Calu3 (cell line): ENCODE measurements at regions not wholly inside any gene's neighbourhood (a gene's known extent, or its start where the extent isn't known, plus 50 kb on each side); places are given as distances from the start of the nearest gene placed in this dataset.

ENCODE experiments used
- BruUV-seq: library from RNA; stranded (reverse); fragments of 400-500 nt; replicated peaks from 2 replicates; lab custom pipeline; 2021; lab: Mats Ljungman, UMichigan
- CTCF ChIA-PET: fragments of 300-600 bp; sonication (Branson Sonifier 250); formaldehyde crosslinking; loops from one replicate; lab custom pipeline; 2022; ENCODE audit warnings: antibody characterized with exemption; lab: Charles Lee
- DNase-seq: peaks from one replicate; pipeline ENCODE4 v3.0.0; 2022
- H3K27ac Mint-ChIP-seq: one replicate; pipeline ENCODE4 v1.8.0; 2022; ENCODE audit warnings: mixed read lengths; ENCODE audit not compliant: unreplicated experiment
- H3K27me3 Mint-ChIP-seq: one replicate; pipeline ENCODE4 v1.8.0; 2022; ENCODE audit warnings: mixed read lengths; ENCODE audit not compliant: unreplicated experiment
- H3K36me3 Mint-ChIP-seq: one replicate; pipeline ENCODE4 v1.8.0; 2022; ENCODE audit warnings: mild to moderate bottlenecking, moderate library complexity, mixed read lengths; ENCODE audit not compliant: insufficient read depth, unreplicated experiment
- H3K4me1 Mint-ChIP-seq: one replicate; pipeline ENCODE4 v1.8.0; 2022; ENCODE audit warnings: mild to moderate bottlenecking, low read depth, mixed read lengths; ENCODE audit not compliant: unreplicated experiment
- H3K4me3 Mint-ChIP-seq: one replicate; pipeline ENCODE4 v1.8.0; 2022; ENCODE audit warnings: mild to moderate bottlenecking, low read depth, moderate library complexity, mixed read lengths; ENCODE audit not compliant: unreplicated experiment
- H3K9me3 Mint-ChIP-seq: one replicate; pipeline ENCODE4 v1.8.0; 2022; ENCODE audit warnings: low read depth, mixed read lengths; ENCODE audit not compliant: unreplicated experiment
- CTCF ChIP-seq: fragments of 200-600 bp; IDR thresholded peaks from one replicate; pipeline ENCODE4 v1.8.0; 2022; ENCODE audit warnings: antibody characterized with exemption; ENCODE audit not compliant: unreplicated experiment
- intact Hi-C: fragments of 100-400 bp; cut with micrococcal nuclease; formaldehyde crosslinking; loops from one replicate; pipeline ENCODE4 v1.10.0; 2022; ENCODE audit not compliant: unreplicated experiment

DNA sequence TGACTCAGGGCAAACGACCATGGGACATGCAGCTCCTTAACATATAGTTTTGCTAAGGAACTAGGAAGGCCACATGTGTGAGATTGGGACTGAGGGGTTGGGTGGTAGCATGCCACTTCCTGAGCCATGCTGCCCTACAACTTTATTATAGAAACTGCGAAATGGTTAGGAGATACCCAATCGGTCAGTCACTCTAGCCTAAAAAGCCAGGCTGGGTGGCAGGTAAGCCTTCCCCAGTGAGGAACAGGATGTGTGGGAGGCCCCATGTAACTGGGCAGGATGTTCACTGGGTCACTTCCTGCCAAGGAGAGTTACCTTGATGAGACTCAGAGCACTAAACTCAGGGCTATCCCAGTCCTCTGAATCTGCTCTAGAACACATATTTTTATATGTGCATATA, 123.5 kb downstream of the MAP3K7 start:
- BruUV-seq = no TSS peak

GRCh38 chr6:90462102-90462501, 124.8 kb downstream of the MAP3K7 start:
- Mint-ChIP-seq H3K4me1 (peaks cover 8% of the 10 kb centered on the region), H3K27me3 (no peaks in the 10 kb centered on the region), H3K36me3 (no peaks in the 10 kb centered on the region), H3K27ac (no peak overlapping the region), H3K4me3 (no peak overlapping the region), H3K9me3 (no peaks in the 10 kb centered on the region)
- intact Hi-C loops = no loop called here
- DNase-seq = no peak
- BruUV-seq = no TSS peak
- no peak for TF ChIP-seq CTCF
- CTCF ChIA-PET = no interaction called here

More for the DNA sequence above, 123.5 kb downstream of the MAP3K7 start:
- Mint-ChIP-seq H3K9me3 (no peaks in the 10 kb centered on the region), H3K36me3 (no peaks in the 10 kb centered on the region), H3K27me3 (no peaks in the 10 kb centered on the region), H3K4me1 (peaks cover 8% of the 10 kb centered on the region), H3K4me3 (no peak overlapping the region), H3K27ac (no peak overlapping the region)
- no peak for DNase-seq
- TF ChIP-seq CTCF = no peak
- intact Hi-C loops = no loop called here
- CTCF ChIA-PET = no interaction called here

DNA sequence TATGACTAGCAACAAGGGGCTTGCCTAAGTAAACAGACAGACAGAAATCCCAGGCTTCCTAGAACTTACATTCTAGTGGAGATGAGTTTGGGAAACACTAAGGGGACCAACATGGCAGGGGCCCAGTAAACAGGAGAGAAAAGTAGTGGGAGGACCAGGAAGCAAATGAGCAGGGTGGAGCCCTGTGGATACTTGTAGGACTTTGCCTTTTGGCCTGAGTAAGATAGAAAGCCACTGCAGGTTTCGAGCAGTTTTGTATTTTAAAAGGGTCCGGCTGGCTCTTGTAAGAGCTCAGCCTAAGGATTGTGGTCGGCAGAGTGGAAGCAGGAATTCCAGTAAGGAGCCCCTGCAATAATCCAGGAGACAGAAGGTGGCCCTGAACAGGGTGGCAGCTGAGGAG, 125.5 kb downstream of the MAP3K7 start:
- no peak for TF ChIP-seq CTCF
- CTCF ChIA-PET = no interaction called here

DNA sequence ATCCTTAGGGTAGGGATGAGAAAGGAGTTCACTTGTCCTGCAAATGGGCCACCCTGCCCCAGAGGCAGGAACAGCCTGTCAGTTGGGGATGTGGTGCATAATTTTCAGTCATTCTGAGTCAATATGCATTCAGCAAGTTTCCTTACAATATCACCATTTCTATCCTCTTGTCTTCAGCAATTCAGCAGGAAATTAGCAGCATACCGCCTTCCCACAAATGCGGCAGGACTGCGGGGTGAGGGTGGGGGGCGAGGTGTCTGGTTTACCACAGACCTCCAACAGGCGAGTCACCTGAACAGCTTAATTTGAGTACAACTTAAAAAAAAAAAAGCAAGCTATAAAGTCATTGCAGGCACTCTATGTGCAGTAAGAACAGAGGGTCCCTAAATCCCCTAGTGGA, 126.8 kb downstream of the MAP3K7 start:
- no peaks in the 10 kb centered on the region for H3K9me3 Mint-ChIP-seq
- no peak for DNase-seq
- H3K36me3 Mint-ChIP-seq = no peaks in the 10 kb centered on the region
- no peak overlapping the region for H3K27ac Mint-ChIP-seq
- no TSS peak for BruUV-seq
- peaks cover 8% of the 10 kb centered on the region for H3K4me1 Mint-ChIP-seq
- no peaks in the 10 kb centered on the region for H3K27me3 Mint-ChIP-seq
- no peak overlapping the region for H3K4me3 Mint-ChIP-seq
- CTCF ChIA-PET = interaction anchor here (1.0 to 1.2 kb wide), 2 partner anchors 18 to 617 kb away, joined by 3 to 4 read pairs; no protein-coding TSS in a partner anchor
- intact Hi-C loops = no loop called here
- TF ChIP-seq CTCF = no peak

More for the DNA sequence above, 125.5 kb downstream of the MAP3K7 start:
- Mint-ChIP-seq H3K9me3 (no peaks in the 10 kb centered on the region), H3K4me3 (no peak overlapping the region), H3K27me3 (no peaks in the 10 kb centered on the region), H3K36me3 (no peaks in the 10 kb centered on the region), H3K27ac (no peak overlapping the region), H3K4me1 (peaks cover 8% of the 10 kb centered on the region)
- intact Hi-C loops = no loop called here
- no peak for DNase-seq
- no TSS peak for BruUV-seq
